Keratinocyte (primary cell): ENCODE measurements at regions not wholly inside any gene's neighbourhood (a gene's known extent, or its start where the extent isn't known, plus 50 kb on each side); places are given as distances from the start of the nearest gene placed in this dataset.

ENCODE experiments used
- EZH2 ChIP-seq: IDR thresholded peaks from one replicate; pipeline ENCODE4 v1.6.1; 2012; ENCODE audit warnings: inconsistent platforms, mild to moderate bottlenecking, low read length, moderate library complexity
- TF ChIP-seq, protein P1 (sequence below), 3 experiments: IDR thresholded peaks in 1 of 3; conservative IDR thresholded peaks in 1 of 3; optimal IDR thresholded peaks in 1 of 3; 2 replicates in 2 of 3; 3 replicates in 1 of 3; pipeline versions ENCODE3 to v1.5.1; 2011; ENCODE audit warnings: low read length in 3 of 3, mild to moderate bottlenecking in 3 of 3, moderate library complexity in 2 of 3, control low read depth in 1 of 3, inconsistent platforms in 1 of 3; ENCODE audit not compliant: insufficient read depth in 2 of 3; ENCODE audit errors: extremely low read depth in 1 of 3

GRCh38 chr18:60753753-60754152 is 381.2 kb upstream of the MC4R start:
- TF ChIP-seq, protein P1, sequence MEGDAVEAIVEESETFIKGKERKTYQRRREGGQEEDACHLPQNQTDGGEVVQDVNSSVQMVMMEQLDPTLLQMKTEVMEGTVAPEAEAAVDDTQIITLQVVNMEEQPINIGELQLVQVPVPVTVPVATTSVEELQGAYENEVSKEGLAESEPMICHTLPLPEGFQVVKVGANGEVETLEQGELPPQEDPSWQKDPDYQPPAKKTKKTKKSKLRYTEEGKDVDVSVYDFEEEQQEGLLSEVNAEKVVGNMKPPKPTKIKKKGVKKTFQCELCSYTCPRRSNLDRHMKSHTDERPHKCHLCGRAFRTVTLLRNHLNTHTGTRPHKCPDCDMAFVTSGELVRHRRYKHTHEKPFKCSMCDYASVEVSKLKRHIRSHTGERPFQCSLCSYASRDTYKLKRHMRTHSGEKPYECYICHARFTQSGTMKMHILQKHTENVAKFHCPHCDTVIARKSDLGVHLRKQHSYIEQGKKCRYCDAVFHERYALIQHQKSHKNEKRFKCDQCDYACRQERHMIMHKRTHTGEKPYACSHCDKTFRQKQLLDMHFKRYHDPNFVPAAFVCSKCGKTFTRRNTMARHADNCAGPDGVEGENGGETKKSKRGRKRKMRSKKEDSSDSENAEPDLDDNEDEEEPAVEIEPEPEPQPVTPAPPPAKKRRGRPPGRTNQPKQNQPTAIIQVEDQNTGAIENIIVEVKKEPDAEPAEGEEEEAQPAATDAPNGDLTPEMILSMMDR (optimal IDR thresholded peaks at IDR 0.05 in 1 of 3, IDR thresholded peaks at IDR 0.05 in 1 of 3, conservative IDR thresholded peaks at IDR 0.05 in 1 of 3; ENCODE audit: extremely low read depth in 1 of 3, insufficient read depth in 2 of 3, low read length in 3 of 3), result no peak
- TF ChIP-seq EZH2, result no peak
